ENCODE measurements at regions not wholly inside any gene's neighbourhood (a gene's known extent, or its start where the extent isn't known, plus 50 kb on each side); places are given as distances from the start of the nearest gene placed in this dataset.

DNA sequence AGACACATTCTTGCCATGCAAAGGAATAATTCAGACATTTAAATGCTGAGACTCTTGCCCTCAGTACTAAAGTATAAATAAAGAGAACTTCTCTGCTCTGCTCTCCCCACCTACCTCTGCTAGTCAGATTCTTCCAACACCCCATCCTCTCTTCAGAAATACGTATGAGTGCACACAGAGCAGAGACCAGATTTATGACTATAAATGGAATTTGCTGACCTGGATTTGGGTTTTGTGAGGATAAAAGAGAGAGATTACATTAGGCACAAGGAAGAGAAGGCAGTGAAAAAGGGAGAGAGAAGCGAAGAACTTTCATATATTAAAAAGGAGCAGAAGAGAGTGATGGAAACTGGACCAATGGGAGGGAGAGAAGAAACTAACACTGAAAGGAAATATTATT is 87.6 kb upstream of the EXOC1L start:
- DNase-seq, result no peak
- Mint-ChIP-seq H3K4me3 (no peak overlapping the region), H3K4me1 (no peaks in the 10 kb centered on the region), H3K27ac (no peak overlapping the region), H3K27me3 (peaks cover 26% of the 10 kb centered on the region), H3K36me3 (ENCODE audit: low read depth) (no peaks in the 10 kb centered on the region), H3K9me3 (ENCODE audit: low read depth) (no peaks in the 10 kb centered on the region)
- POLR2A ChIA-PET, result no interaction called here
- ATAC-seq, result no peak
- CTCF ChIA-PET, result no interaction called here
- intact Hi-C loops (cut with DNase I, micrococcal nuclease), result loop anchor here in 1 of 2 experiments (10.0 kb wide), 1 partner anchor 287 kb away; no protein-coding TSS in a partner anchor

DNA sequence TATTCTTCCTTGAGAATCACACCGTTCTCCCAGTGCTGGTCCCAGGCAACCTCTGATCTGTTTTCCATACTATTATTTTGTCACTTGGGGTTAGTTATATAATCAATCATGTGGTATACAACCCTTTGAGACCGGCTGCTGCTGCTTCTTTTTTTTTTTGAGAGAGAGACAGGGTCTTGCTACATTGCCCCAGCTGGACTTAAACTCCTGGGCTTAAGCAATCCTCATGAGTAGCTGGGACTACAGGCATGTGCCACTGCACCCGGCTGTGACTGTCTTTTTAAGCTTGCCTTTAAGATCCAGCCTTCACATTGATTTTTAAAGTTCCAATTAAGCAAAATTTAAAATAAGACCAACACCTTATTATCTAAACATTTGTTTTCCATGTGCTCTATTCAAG is 86.7 kb upstream of the EXOC1L start:
- intact Hi-C loops (cut with DNase I, micrococcal nuclease), result loop anchor here in 1 of 2 experiments (10.0 kb wide), 1 partner anchor 288 kb away; no protein-coding TSS in a partner anchor
- CTCF ChIA-PET, result no interaction called here

DNA sequence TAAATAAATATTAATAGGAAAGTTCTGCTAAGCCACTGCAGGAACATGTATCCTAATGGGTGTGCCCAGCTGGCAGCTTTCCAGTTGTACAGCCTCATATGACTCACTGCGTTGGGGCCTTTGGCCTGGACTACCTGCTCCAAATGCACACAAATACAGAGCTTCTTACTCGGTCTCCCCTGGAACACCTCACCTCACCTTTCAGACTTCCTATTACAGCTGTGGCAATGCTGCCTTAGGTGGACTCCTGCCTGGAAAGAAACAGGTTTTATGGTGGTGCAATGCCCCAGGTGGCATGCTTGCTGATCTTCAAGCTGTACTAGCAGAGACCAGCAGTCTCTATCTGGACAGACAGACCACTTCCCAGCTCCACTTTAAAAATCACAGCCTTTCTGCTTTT is 85.7 kb upstream of the EXOC1L start:
- no peak overlapping the region for H3K4me3 Mint-ChIP-seq
- no peak for DNase-seq
- ATAC-seq, result no peak
- intact Hi-C loops (cut with DNase I, micrococcal nuclease), result loop anchor here in 1 of 2 experiments (10.0 kb wide), 1 partner anchor 289 kb away; no protein-coding TSS in a partner anchor
- CTCF ChIA-PET, result no interaction called here
- POLR2A ChIA-PET, result no interaction called here
- peaks cover 38% of the 10 kb centered on the region for H3K27me3 Mint-ChIP-seq
- H3K27ac Mint-ChIP-seq, result no peak overlapping the region
- H3K4me1 Mint-ChIP-seq, result no peaks in the 10 kb centered on the region
- no peaks in the 10 kb centered on the region for H3K9me3 Mint-ChIP-seq (ENCODE audit: low read depth)
- H3K36me3 Mint-ChIP-seq (ENCODE audit: low read depth), result no peaks in the 10 kb centered on the region

More for the DNA sequence above, 86.7 kb upstream of the EXOC1L start:
- Mint-ChIP-seq H3K27ac (no peak overlapping the region), H3K4me1 (no peaks in the 10 kb centered on the region), H3K36me3 (ENCODE audit: low read depth) (no peaks in the 10 kb centered on the region), H3K27me3 (peaks cover 30% of the 10 kb centered on the region), H3K9me3 (ENCODE audit: low read depth) (no peaks in the 10 kb centered on the region), H3K4me3 (no peak overlapping the region)
- POLR2A ChIA-PET, result no interaction called here
- ATAC-seq, result no peak
- no peak for DNase-seq

DNA sequence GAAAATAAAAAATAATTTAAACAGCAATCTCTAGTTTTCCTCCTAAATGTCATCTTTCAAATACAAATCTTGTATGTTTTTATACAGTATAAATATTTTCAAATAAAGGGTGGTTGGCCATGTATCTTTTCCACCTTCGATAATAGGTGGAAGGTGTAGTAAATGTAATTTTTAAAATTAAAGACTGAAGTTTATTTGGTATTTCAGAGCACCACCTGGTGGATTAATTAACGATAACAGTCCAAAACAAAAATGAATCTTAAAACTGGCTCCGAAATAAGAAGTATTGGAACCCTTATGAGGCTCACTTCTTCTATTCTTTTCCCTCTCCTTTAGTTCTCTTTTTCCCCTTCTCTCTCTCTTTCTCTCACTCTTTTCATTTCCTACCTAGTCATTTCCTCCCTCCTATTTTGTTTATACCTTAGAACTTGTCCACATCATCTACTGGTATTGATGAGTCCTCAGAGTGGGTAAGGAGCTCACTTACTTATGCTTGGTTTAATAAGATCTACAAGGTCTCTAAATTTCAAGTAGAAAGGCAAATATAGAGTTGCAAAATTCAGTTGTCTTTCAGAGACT is 82.9 kb upstream of the EXOC1L start:
- Mint-ChIP-seq H3K4me3 (no peak overlapping the region), H3K27ac (no peak overlapping the region), H3K27me3 (peaks cover 37% of the 10 kb centered on the region), H3K9me3 (ENCODE audit: low read depth) (no peaks in the 10 kb centered on the region), H3K36me3 (ENCODE audit: low read depth) (no peaks in the 10 kb centered on the region), H3K4me1 (no peaks in the 10 kb centered on the region)
- intact Hi-C loops (cut with DNase I, micrococcal nuclease), result loop anchor here in 1 of 2 experiments (2.0 to 10.0 kb wide), 3 partner anchors 292 to 766 kb away; partner anchors contain the start of gene SRD5A3
- POLR2A ChIA-PET, result no interaction called here
- CTCF ChIA-PET, result interaction anchor here (0.7 to 0.8 kb wide), 3 partner anchors 33 to 424 kb away, joined by 3 read pairs; no protein-coding TSS in a partner anchor
- ATAC-seq, result no peak
- DNase-seq, result no peak

DNA sequence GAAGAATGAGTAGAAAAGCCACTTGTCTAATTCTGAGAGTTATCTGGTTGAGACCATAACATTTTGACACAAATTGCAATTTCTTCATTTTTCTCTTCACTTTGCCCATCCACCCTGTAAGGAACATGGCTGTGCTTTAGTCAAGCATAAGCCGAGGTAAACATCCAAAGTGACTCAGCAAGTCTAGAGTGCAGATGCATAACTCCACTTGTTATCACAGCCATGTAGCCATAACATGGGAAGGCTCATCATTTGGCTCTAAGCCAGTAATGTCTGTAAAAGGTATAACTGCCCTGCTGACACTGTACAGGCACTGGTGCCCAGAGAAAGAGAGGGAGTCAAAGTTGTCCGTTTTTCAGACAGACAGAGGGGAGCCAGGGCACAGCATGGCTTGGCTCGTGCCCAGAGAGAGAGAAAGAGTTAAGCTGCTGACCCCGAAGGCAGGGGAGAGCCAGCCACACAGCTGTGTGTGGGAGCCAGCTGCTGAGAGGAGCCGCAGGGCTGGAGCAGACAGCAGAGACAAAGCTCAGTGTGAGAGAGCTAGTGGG is 76.9 kb upstream of the EXOC1L start:
- CTCF ChIA-PET, result no interaction called here
- Mint-ChIP-seq H3K4me3 (no peak overlapping the region), H3K4me1 (no peaks in the 10 kb centered on the region), H3K9me3 (ENCODE audit: low read depth) (no peaks in the 10 kb centered on the region), H3K27ac (no peak overlapping the region), H3K27me3 (peaks cover 22% of the 10 kb centered on the region), H3K36me3 (ENCODE audit: low read depth) (no peaks in the 10 kb centered on the region)
- no peak for DNase-seq
- ATAC-seq, result no peak
- intact Hi-C loops (cut with DNase I, micrococcal nuclease), result no loop called here
- POLR2A ChIA-PET, result no interaction called here

DNA sequence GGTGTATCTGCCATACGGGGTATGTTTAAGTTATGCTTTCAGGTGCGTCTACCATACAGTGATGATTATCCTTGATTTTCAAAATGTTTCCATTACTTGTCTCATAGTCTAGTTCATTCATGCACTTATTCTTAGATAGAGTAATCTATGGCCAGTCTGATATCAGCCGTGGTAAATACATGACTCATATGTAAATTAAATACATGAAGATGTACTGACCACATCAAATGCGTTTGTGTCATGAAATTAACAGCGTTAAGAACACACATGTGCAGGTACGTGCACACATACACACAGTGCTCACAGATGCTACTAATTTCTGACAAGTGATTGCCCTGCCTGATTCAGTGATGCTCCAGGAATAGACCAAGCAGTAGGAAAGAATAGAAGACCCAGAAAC is 75.2 kb upstream of the EXOC1L start:
- no peak overlapping the region for H3K4me3 Mint-ChIP-seq
- no peak for ATAC-seq

DNA sequence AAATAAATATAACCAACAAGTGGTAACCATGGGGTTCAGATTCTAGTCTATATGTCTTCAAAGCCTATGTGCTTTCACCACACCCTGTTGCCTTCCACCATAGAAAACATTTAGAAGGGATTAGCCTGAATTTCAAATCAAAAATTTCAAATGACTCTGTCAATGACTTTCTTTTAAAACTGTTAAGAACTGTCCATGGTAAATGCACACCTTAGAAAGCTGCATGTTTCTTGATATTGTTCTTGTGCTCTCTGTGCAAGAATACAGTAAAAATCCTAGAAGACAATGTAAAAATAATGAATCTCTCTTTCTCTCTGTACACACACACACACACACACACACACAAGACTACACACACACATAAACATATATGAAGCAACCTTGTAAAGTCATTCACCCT is 74.6 kb upstream of the EXOC1L start:
- DNase-seq, result no peak
- intact Hi-C loops (cut with DNase I, micrococcal nuclease), result no loop called here
- POLR2A ChIA-PET, result no interaction called here
- CTCF ChIA-PET, result no interaction called here
- Mint-ChIP-seq H3K4me1 (no peaks in the 10 kb centered on the region), H3K4me3 (no peak overlapping the region), H3K27ac (no peak overlapping the region), H3K27me3 (peaks cover 16% of the 10 kb centered on the region), H3K9me3 (ENCODE audit: low read depth) (no peaks in the 10 kb centered on the region), H3K36me3 (ENCODE audit: low read depth) (no peaks in the 10 kb centered on the region)
- no peak for ATAC-seq

More for the DNA sequence above, 75.2 kb upstream of the EXOC1L start:
- POLR2A ChIA-PET, result no interaction called here
- intact Hi-C loops (cut with DNase I, micrococcal nuclease), result no loop called here
- Mint-ChIP-seq H3K27ac (no peak overlapping the region), H3K36me3 (ENCODE audit: low read depth) (no peaks in the 10 kb centered on the region), H3K4me1 (no peaks in the 10 kb centered on the region), H3K9me3 (ENCODE audit: low read depth) (no peaks in the 10 kb centered on the region), H3K27me3 (peaks cover 20% of the 10 kb centered on the region)
- CTCF ChIA-PET, result no interaction called here
- no peak for DNase-seq

DNA sequence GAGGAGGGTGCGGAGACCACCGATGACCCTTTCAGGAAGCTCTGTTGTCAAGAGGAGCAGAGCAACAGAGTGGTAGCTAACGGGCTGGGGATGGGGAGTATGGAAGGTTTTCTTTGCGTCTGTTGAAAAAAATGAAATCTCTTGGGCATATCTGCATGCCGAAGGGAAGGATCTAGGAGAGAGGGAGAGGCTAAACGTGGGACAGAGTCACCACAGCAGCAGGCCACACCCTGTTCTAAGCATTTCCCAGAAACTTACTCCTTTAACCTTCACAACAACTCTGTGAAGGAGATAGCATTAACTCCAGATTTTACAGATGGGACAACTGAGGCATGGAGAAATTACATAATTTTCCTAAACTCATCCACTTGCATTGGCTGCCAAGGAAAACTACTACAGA is 71.8 kb upstream of the EXOC1L start:
- Mint-ChIP-seq H3K4me1 (no peaks in the 10 kb centered on the region), H3K36me3 (ENCODE audit: low read depth) (no peaks in the 10 kb centered on the region), H3K9me3 (ENCODE audit: low read depth) (no peaks in the 10 kb centered on the region), H3K27me3 (peaks cover 19% of the 10 kb centered on the region), H3K27ac (no peak overlapping the region), H3K4me3 (no peak overlapping the region)
- ATAC-seq (no peak), DNase-seq (no peak)
- POLR2A ChIA-PET, result no interaction called here
- intact Hi-C loops (cut with DNase I, micrococcal nuclease), result no loop called here
- CTCF ChIA-PET, result interaction anchor here (0.6 kb wide), 1 partner anchor 22 kb away, joined by 4 read pairs; no protein-coding TSS in a partner anchor

DNA sequence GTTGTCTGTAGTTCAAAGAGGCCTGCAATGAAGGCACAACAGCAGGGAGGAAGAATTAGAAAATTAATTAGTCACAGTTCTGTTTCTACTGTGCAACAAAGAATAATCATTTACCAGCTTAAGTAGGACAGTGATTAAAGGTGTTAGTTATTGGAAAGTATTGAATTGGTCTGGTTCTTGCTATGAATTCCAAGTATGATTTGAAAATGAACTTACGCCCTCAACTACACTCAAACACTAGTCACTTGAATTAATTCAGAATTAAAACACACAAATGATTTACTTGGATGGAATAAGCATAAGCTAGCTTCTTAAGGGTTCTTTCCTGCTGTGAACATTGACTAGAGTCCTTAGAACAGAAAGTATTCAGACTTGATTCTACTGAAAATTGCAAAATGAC is 69.9 kb upstream of the EXOC1L start:
- H3K27me3 Mint-ChIP-seq, result peaks cover 18% of the 10 kb centered on the region

DNA sequence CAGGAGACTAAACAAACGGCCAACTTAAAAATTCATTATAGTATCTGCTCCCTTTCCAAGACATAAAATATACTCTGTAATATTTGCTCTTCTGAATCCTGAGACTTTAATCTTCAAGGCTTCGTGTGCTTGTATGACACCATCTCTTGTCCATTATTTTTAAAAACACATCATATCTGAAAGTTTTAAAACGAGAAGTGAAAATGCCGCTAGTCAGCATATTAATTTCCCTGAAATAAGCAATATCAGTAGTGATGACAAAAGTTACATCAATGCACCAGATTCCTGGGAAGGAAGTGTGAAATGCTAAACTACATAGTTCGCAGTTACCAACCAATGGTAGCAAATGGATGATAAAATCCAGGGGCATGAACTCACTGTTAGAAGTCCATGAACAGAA is 66.8 kb upstream of the EXOC1L start:
- no peak for ATAC-seq
- ChIA-PET POLR2A (interaction anchor here (0.6 kb wide), 1 partner anchor 37 kb away, joined by 3 read pairs; no protein-coding TSS in a partner anchor), CTCF (no interaction called here)

More for the DNA sequence above, 69.9 kb upstream of the EXOC1L start:
- Mint-ChIP-seq H3K4me1 (no peaks in the 10 kb centered on the region), H3K9me3 (ENCODE audit: low read depth) (no peaks in the 10 kb centered on the region), H3K4me3 (no peak overlapping the region), H3K36me3 (ENCODE audit: low read depth) (no peaks in the 10 kb centered on the region), H3K27ac (no peak overlapping the region)
- no peak for DNase-seq
- CTCF ChIA-PET, result no interaction called here
- intact Hi-C loops (cut with DNase I, micrococcal nuclease), result no loop called here
- no peak for ATAC-seq
- POLR2A ChIA-PET, result no interaction called here

DNA sequence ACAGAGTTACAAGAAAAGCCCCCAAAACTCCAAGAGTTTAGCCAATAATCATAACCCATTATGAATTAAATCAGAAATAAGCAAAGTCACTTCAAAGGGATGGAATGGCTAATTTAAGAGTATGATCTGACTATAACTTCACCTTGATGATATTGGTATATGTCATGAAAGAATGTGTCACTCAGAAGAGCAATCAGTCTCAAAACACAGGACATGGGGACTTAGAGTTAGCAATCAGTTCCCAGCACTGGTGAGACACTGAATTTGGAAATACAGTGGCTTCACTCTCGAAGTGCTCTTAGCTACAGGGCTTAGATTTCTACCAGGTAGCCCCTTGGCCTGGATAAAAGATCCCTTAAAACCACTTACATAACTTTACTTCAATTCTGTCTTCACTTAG is 65.7 kb upstream of the EXOC1L start:
- Mint-ChIP-seq H3K36me3 (ENCODE audit: low read depth) (no peaks in the 10 kb centered on the region), H3K4me3 (no peak overlapping the region), H3K27ac (no peak overlapping the region), H3K27me3 (peaks cover 8% of the 10 kb centered on the region), H3K9me3 (ENCODE audit: low read depth) (no peaks in the 10 kb centered on the region), H3K4me1 (peaks cover 4% of the 10 kb centered on the region)
- ChIA-PET POLR2A (no interaction called here), CTCF (no interaction called here)
- intact Hi-C loops (cut with DNase I, micrococcal nuclease), result no loop called here
- ATAC-seq, result no peak
- no peak for DNase-seq

More for the DNA sequence above, 66.8 kb upstream of the EXOC1L start:
- no peaks in the 10 kb centered on the region for H3K36me3 Mint-ChIP-seq (ENCODE audit: low read depth)
- H3K9me3 Mint-ChIP-seq (ENCODE audit: low read depth), result no peaks in the 10 kb centered on the region
- H3K4me3 Mint-ChIP-seq, result no peak overlapping the region
- no peak overlapping the region for H3K27ac Mint-ChIP-seq
- intact Hi-C loops (cut with DNase I, micrococcal nuclease), result no loop called here
- peaks cover 13% of the 10 kb centered on the region for H3K27me3 Mint-ChIP-seq
- DNase-seq, result no peak
- H3K4me1 Mint-ChIP-seq, result peaks cover 3% of the 10 kb centered on the region

DNA sequence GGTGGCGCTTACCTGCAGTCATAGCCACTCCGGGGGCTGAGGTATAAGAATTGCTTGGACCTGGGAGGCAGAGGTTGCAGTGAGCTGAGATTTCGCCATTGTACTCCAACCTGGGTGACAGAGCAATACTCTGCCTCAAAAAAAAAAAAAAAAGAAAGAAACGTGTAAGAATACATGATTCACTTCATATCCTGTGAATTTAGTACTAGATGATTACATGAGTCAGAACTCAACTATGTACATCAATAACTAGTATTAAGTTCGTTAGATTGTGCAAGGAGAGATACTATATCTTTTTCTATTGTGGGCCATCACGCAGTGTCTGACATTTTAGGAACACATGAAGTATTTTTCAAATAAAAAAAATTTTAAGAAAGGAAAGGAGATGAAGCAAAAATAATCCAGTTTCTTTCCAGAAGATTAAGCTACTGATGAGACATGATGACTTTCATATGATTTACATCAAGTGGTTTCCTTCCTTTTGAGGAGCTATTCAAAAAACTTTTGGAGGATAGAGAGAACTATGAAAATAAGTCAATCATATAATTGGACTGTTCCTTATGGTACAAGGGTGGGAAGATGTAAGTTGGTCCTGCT is 64.7 kb upstream of the EXOC1L start:
- ChIA-PET CTCF (no interaction called here), POLR2A (no interaction called here)
- H3K9me3 Mint-ChIP-seq (ENCODE audit: low read depth), result no peaks in the 10 kb centered on the region
- DNase-seq (no peak), ATAC-seq (peak; percentile 25)
- intact Hi-C loops (cut with DNase I, micrococcal nuclease), result loop anchor here in 1 of 2 experiments (5.0 kb wide), 1 partner anchor 112 kb away; no protein-coding TSS in a partner anchor
- H3K4me1 Mint-ChIP-seq, result peaks cover 4% of the 10 kb centered on the region
- peaks cover 3% of the 10 kb centered on the region for H3K27me3 Mint-ChIP-seq
- no peak overlapping the region for H3K27ac Mint-ChIP-seq
- no peak overlapping the region for H3K4me3 Mint-ChIP-seq
- no peaks in the 10 kb centered on the region for H3K36me3 Mint-ChIP-seq (ENCODE audit: low read depth)
